OCI-LY7 (cell line): ENCODE measurements at regions not wholly inside any gene's neighbourhood (a gene's known extent, or its start where the extent isn't known, plus 50 kb on each side); places are given as distances from the start of the nearest gene placed in this dataset.
"Not testable (repeated sequence)": the region's sequence is repeated elsewhere in the genome, so short reads cannot be mapped to it uniquely, and the experiment has no call there.

Source experiments
- BruUV-seq: library from RNA; stranded (reverse); fragments of 400-500 nt; replicated peaks from 2 replicates; lab custom pipeline; 2021; lab: Mats Ljungman, UMichigan
- CTCF ChIA-PET: fragments of 300-600 bp; sonication (Branson Sonifier 250); formaldehyde crosslinking; loops from one replicate; lab custom pipeline; 2022; ENCODE audit warnings: antibody characterized with exemption; ENCODE audit not compliant: unreplicated experiment; lab: Charles Lee
- POLR2A ChIA-PET: fragments of 300-600 bp; sonication (Branson Sonifier 250); formaldehyde crosslinking; loops from one replicate; lab custom pipeline; 2022; ENCODE audit warnings: antibody characterized with exemption; lab: Charles Lee
- DNase-seq: peaks from one replicate; pipeline ENCODE4 v3.0.0-alpha.2; 2015; ENCODE audit warnings: low spot score
- H2AFZ ChIP-seq: fragments of 200-600 bp; sonication (generic), shearing (Covaris generic); 2 replicates; pipeline ENCODE4 v1.6.1; 2014; ENCODE audit warnings: mild to moderate bottlenecking, antibody characterized with exemption, low read length, moderate library complexity
- H3K27ac ChIP-seq: fragments of 200-600 bp; sonication (generic); 2 replicates; pipeline ENCODE4 v1.5.1; 2014; ENCODE audit warnings: mixed run types, low read depth, mild to moderate bottlenecking, moderate library complexity, low read length, inconsistent platforms; ENCODE audit not compliant: poor library complexity, severe bottlenecking
- H3K36me3 ChIP-seq: fragments of 200-600 bp; sonication (generic); 2 replicates; pipeline ENCODE4 v1.6.1; 2014; ENCODE audit warnings: mild to moderate bottlenecking, antibody characterized with exemption, low read length, moderate library complexity, mixed read lengths; ENCODE audit not compliant: insufficient read depth
- H3K4me1 ChIP-seq: fragments of 200-600 bp; sonication (generic); 2 replicates; pipeline ENCODE4 v1.5.1; 2014; ENCODE audit warnings: mild to moderate bottlenecking, low read length; ENCODE audit not compliant: insufficient read depth, poor library complexity, severe bottlenecking
- H3K4me2 ChIP-seq: fragments of 200-600 bp; sonication (generic); 2 replicates; pipeline ENCODE4 v1.6.1; 2014; ENCODE audit warnings: mild to moderate bottlenecking, low read length
- H3K4me3 ChIP-seq: fragments of 200-600 bp; sonication (generic); 2 replicates; pipeline ENCODE4 v1.5.1; 2014; ENCODE audit warnings: mild to moderate bottlenecking, low read depth, low read length; ENCODE audit not compliant: poor library complexity, severe bottlenecking
- H3K79me2 ChIP-seq: fragments of 200-600 bp; sonication (generic); 2 replicates; pipeline ENCODE4 v1.6.1; 2016; ENCODE audit warnings: low read depth, mild to moderate bottlenecking, low read length, moderate library complexity, mixed read lengths; ENCODE audit not compliant: insufficient read depth
- H3K9me2 ChIP-seq: fragments of 200-600 bp; sonication (generic); 2 replicates; pipeline ENCODE4 v1.6.1; 2016; ENCODE audit warnings: mild to moderate bottlenecking, low read length, mixed read lengths; ENCODE audit not compliant: insufficient read depth
- H3K9me3 ChIP-seq: fragments of 200-600 bp; sonication (generic); 2 replicates; pipeline ENCODE4 v1.6.1; 2014; ENCODE audit warnings: mild to moderate bottlenecking, mixed run types, low read length, mixed read lengths
- H4K20me1 ChIP-seq: fragments of 200-600 bp; sonication (generic); 2 replicates; pipeline ENCODE4 v1.6.1; 2014; ENCODE audit warnings: mild to moderate bottlenecking, antibody characterized with exemption, low read length, moderate library complexity, mixed read lengths; ENCODE audit not compliant: insufficient read depth
- CTCF ChIP-seq: fragments of 200-600 bp; sonication (generic); conservative IDR thresholded peaks from 2 replicates; pipeline ENCODE4 v1.5.1; 2014; ENCODE audit warnings: mild to moderate bottlenecking, antibody characterized with exemption, low read length, moderate library complexity, mixed read lengths
- EZH2phosphoT487 ChIP-seq: fragments of 200-600 bp; sonication (generic); IDR thresholded peaks from 2 replicates; pipeline ENCODE4 v1.6.1; 2018; ENCODE audit warnings: low read depth, borderline replicate concordance, mild to moderate bottlenecking, mixed run types, antibody characterized with exemption, low read length, moderate library complexity, mixed read lengths
- intact Hi-C: fragments of 100-400 bp; cut with micrococcal nuclease; formaldehyde crosslinking; loops from one replicate; pipeline ENCODE4 v1.10.0; 2022; ENCODE audit not compliant: unreplicated experiment

GRCh38 chr10:52502237-52502636 is 188.2 kb downstream of the DKK1 start:
- Histone ChIP-seq H3K4me2 (no peak overlapping the region), H3K36me3 (no peaks in the 10 kb centered on the region), H4K20me1 (no peaks in the 10 kb centered on the region), H3K9me2 (no peaks in the 10 kb centered on the region), H3K27ac (no peak overlapping the region), H3K4me1 (no peaks in the 10 kb centered on the region), H2AFZ (no peak overlapping the region), H3K4me3 (no peak overlapping the region), H3K9me3 (no peaks in the 10 kb centered on the region), H3K79me2 (no peaks in the 10 kb centered on the region)
- ChIA-PET POLR2A (interaction anchor here (0.9 kb wide), 1 partner anchor 175 kb away, joined by 3 read pairs; no protein-coding TSS in a partner anchor), CTCF (no interaction called here)
- DNase-seq = no peak
- BruUV-seq = no TSS peak
- TF ChIP-seq CTCF (no peak), EZH2phosphoT487 (no peak)
- intact Hi-C loops = no loop called here

GRCh38 chr10:52505341-52505740 is 191.3 kb downstream of the DKK1 start:
- BruUV-seq, H3K4me3 ChIP-seq, POLR2A ChIA-PET, H3K4me2 ChIP-seq, H3K36me3 ChIP-seq, H3K27ac ChIP-seq, H2AFZ ChIP-seq, H4K20me1 ChIP-seq, DNase-seq, intact Hi-C loops, H3K9me2 ChIP-seq, H3K79me2 ChIP-seq, H3K4me1 ChIP-seq, CTCF ChIA-PET: not testable (repeated sequence)
- H3K9me3 ChIP-seq = peaks cover 13% of the 10 kb centered on the region; the same call in 1 of the 2 replicates

GRCh38 chr10:52514481-52514880 is 200.4 kb downstream of the DKK1 start:
- no peak overlapping the region for H3K4me2 ChIP-seq
- H2AFZ ChIP-seq = no peak overlapping the region
- no peaks in the 10 kb centered on the region for H3K79me2 ChIP-seq
- no peaks in the 10 kb centered on the region; the same call in 1 of the 2 replicates for H3K9me3 ChIP-seq
- intact Hi-C loops = no loop called here
- no peaks in the 10 kb centered on the region for H3K9me2 ChIP-seq
- TF ChIP-seq EZH2phosphoT487 = no peak
- no peak for TF ChIP-seq CTCF
- no peaks in the 10 kb centered on the region for H4K20me1 ChIP-seq
- BruUV-seq = no TSS peak
- ChIA-PET CTCF (no interaction called here), POLR2A (interaction anchor here (0.6 to 0.7 kb wide), 2 partner anchors 301 to 722 kb away, joined by 3 to 4 read pairs; no protein-coding TSS in a partner anchor)
- no peak for DNase-seq
- H3K4me1 ChIP-seq = no peaks in the 10 kb centered on the region
- H3K27ac ChIP-seq = no peak overlapping the region
- no peak overlapping the region for H3K4me3 ChIP-seq
- H3K36me3 ChIP-seq = no peaks in the 10 kb centered on the region
